ENCODE measurements at regions not wholly inside any gene's neighbourhood (a gene's known extent, or its start where the extent isn't known, plus 50 kb on each side); places are given as distances from the start of the nearest gene placed in this dataset.

GRCh38 chr6:165096868-165097267, 212.5 kb downstream of the C6orf118 start:
- peaks cover 5% of the 10 kb centered on the region for H3K9me3 ChIP-seq (ENCODE audit: control insufficient read depth, low read depth, low read length)
- no peak overlapping the region for H3K4me2 ChIP-seq (ENCODE audit: control insufficient read depth, extremely low read depth, insufficient read depth, low read depth, low read length)
- TF ChIP-seq CTCF (optimal IDR thresholded peaks at IDR 0.05 in 1 of 3, IDR thresholded peaks at IDR 0.05 in 1 of 3, conservative IDR thresholded peaks at IDR 0.05 in 1 of 3; ENCODE audit: extremely low read depth in 1 of 3, insufficient read depth in 2 of 3, low read length in 3 of 3) (no peak), EZH2 (IDR thresholded peaks at IDR 0.05; ENCODE audit: low read length) (no peak)
- no peak overlapping the region for H3K4me3 ChIP-seq (ENCODE audit: control insufficient read depth in 2 of 3, extremely low read depth in 1 of 3, insufficient read depth in 2 of 3, low read depth in 1 of 3, low read length in 3 of 3)
- DNase-seq (ENCODE audit: low read depth, low spot score), result no peak
- H3K36me3 ChIP-seq (ENCODE audit: control insufficient read depth in 2 of 2, extremely low read depth in 1 of 2, insufficient read depth in 2 of 2, low read length in 2 of 2), result no peaks in the 10 kb centered on the region
- dilution Hi-C loops (cut with MboI; ENCODE audit: extremely low pct_ligation_motif_present, low sequenced_read_pairs), result no loop called here
- no peaks in the 10 kb centered on the region for H3K4me1 ChIP-seq (ENCODE audit: control insufficient read depth, extremely low read depth, insufficient read depth, low read length)
- H3K79me2 ChIP-seq (ENCODE audit: control insufficient read depth, insufficient read depth, low read length), result no peaks in the 10 kb centered on the region
- no peaks in the 10 kb centered on the region for H3K27me3 ChIP-seq (ENCODE audit: control insufficient read depth, extremely low read depth, insufficient read depth, low read length)
- no peak overlapping the region for H2AFZ ChIP-seq (ENCODE audit: control insufficient read depth, low read length)
- no peak overlapping the region for H3K27ac ChIP-seq (ENCODE audit: control insufficient read depth, insufficient read depth, low read length)
- no peak overlapping the region for H3K9ac ChIP-seq (ENCODE audit: control insufficient read depth, extremely low read depth, insufficient read depth, low read length)
- FAIRE-seq, result no peak
- no peaks in the 10 kb centered on the region for H3K9me1 ChIP-seq (ENCODE audit: control insufficient read depth, extremely low read depth, insufficient read depth, low read length)
- H4K20me1 ChIP-seq (ENCODE audit: control insufficient read depth, extremely low read depth, insufficient read depth, low read length), result no peaks in the 10 kb centered on the region

DNA sequence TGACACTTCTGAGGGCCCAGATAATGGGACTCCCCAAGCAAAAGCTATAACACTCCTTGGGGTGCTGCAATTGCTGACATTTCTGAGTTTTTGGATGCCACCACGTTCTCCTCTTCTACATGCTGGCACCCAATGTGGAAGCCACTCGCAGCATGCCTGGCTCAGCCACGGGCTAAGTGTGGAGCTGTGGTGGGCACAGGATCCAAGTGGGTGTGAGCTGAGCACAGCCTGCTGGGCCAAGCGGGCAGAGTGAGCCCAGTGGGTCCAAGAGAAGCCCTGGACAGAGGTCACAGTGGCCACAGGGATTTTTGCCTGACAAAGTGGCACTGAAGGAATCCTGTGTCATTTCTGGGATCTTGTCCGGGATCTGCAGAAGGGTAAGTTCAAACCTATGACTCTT, 213.2 kb downstream of the C6orf118 start:
- Histone ChIP-seq H3K79me2 (ENCODE audit: control insufficient read depth, insufficient read depth, low read length) (no peaks in the 10 kb centered on the region), H3K9me1 (ENCODE audit: control insufficient read depth, extremely low read depth, insufficient read depth, low read length) (no peaks in the 10 kb centered on the region), H3K9me3 (ENCODE audit: control insufficient read depth, low read depth, low read length) (peaks cover 5% of the 10 kb centered on the region), H3K27me3 (ENCODE audit: control insufficient read depth, extremely low read depth, insufficient read depth, low read length) (no peaks in the 10 kb centered on the region), H2AFZ (ENCODE audit: control insufficient read depth, low read length) (no peak overlapping the region), H3K4me1 (ENCODE audit: control insufficient read depth, extremely low read depth, insufficient read depth, low read length) (no peaks in the 10 kb centered on the region), H4K20me1 (ENCODE audit: control insufficient read depth, extremely low read depth, insufficient read depth, low read length) (no peaks in the 10 kb centered on the region), H3K9ac (ENCODE audit: control insufficient read depth, extremely low read depth, insufficient read depth, low read length) (no peak overlapping the region), H3K4me2 (ENCODE audit: control insufficient read depth, extremely low read depth, insufficient read depth, low read depth, low read length) (no peak overlapping the region), H3K4me3 (ENCODE audit: control insufficient read depth in 2 of 3, extremely low read depth in 1 of 3, insufficient read depth in 2 of 3, low read depth in 1 of 3, low read length in 3 of 3) (no peak overlapping the region), H3K27ac (ENCODE audit: control insufficient read depth, insufficient read depth, low read length) (no peak overlapping the region), H3K36me3 (ENCODE audit: control insufficient read depth in 2 of 2, extremely low read depth in 1 of 2, insufficient read depth in 2 of 2, low read length in 2 of 2) (no peaks in the 10 kb centered on the region)
- FAIRE-seq (no peak), DNase-seq (ENCODE audit: low read depth, low spot score) (no peak)
- TF ChIP-seq CTCF (optimal IDR thresholded peaks at IDR 0.05 in 1 of 3, IDR thresholded peaks at IDR 0.05 in 1 of 3, conservative IDR thresholded peaks at IDR 0.05 in 1 of 3; ENCODE audit: extremely low read depth in 1 of 3, insufficient read depth in 2 of 3, low read length in 3 of 3), result no peak
- TF ChIP-seq EZH2 (IDR thresholded peaks at IDR 0.05; ENCODE audit: low read length), result no peak
- dilution Hi-C loops (cut with MboI; ENCODE audit: extremely low pct_ligation_motif_present, low sequenced_read_pairs), result no loop called here

Measured in keratinocyte (primary cell).